Osteoblast (primary cell): ENCODE measurements at regions not wholly inside any gene's neighbourhood (a gene's known extent, or its start where the extent isn't known, plus 50 kb on each side); places are given as distances from the start of the nearest gene placed in this dataset.

ENCODE experiments used
- DNase-seq: peaks from one replicate; pipeline ENCODE4 v3.0.0; 2011; ENCODE audit warnings: low spot score, mixed read lengths; ENCODE audit not compliant: insufficient read length; ENCODE audit errors: missing footprints
- H2AFZ ChIP-seq: 2 replicates; pipeline ENCODE4 v1.6.0; 2011; ENCODE audit warnings: mild to moderate bottlenecking, low read length
- H3K27ac ChIP-seq: 2 replicates; pipeline ENCODE4 v1.5.1; 2011; ENCODE audit warnings: mild to moderate bottlenecking, low read depth, low read length, moderate library complexity
- H3K27me3 ChIP-seq: 2 replicates; pipeline ENCODE4 v1.6.0; 2012; ENCODE audit warnings: mild to moderate bottlenecking, control low read depth, inconsistent platforms, low read length, moderate library complexity; ENCODE audit not compliant: insufficient read depth
- H3K36me3 ChIP-seq: 2 replicates; pipeline ENCODE4 v1.5.1; 2011; ENCODE audit warnings: mild to moderate bottlenecking, low read length, control low read depth, moderate library complexity; ENCODE audit not compliant: insufficient read depth
- H3K4me1 ChIP-seq: 2 replicates; pipeline ENCODE4 v1.5.1; 2011; ENCODE audit warnings: mild to moderate bottlenecking, low read length, control low read depth, moderate library complexity; ENCODE audit not compliant: insufficient read depth
- H3K4me2 ChIP-seq: 2 replicates; pipeline ENCODE4 v1.6.0; 2011; ENCODE audit warnings: mild to moderate bottlenecking, low read length; ENCODE audit not compliant: insufficient read depth
- H3K4me3 ChIP-seq: fragments of 200-600 bp; sonication (generic); 3 replicates; pipeline ENCODE4 v1.5.1; 2012; ENCODE audit warnings: mild to moderate bottlenecking, low read length, inconsistent platforms; ENCODE audit not compliant: insufficient read depth
- H3K79me2 ChIP-seq: 2 replicates; pipeline ENCODE4 v1.6.0; 2012; ENCODE audit warnings: mild to moderate bottlenecking, low read length, control low read depth, inconsistent platforms; ENCODE audit not compliant: insufficient read depth
- H3K9me3 ChIP-seq: 2 replicates; pipeline ENCODE4 v1.5.1; 2011; ENCODE audit warnings: low read depth, low read length, control low read depth
- H4K20me1 ChIP-seq: 2 replicates; pipeline ENCODE4 v1.6.0; 2012; ENCODE audit warnings: mild to moderate bottlenecking, low read length, control low read depth; ENCODE audit not compliant: insufficient read depth
- CTCF ChIP-seq: IDR thresholded peaks from 2 replicates; pipeline ENCODE4 v1.5.1; 2011; ENCODE audit warnings: mild to moderate bottlenecking, low read depth, low read length, moderate library complexity; ENCODE audit errors: extremely low read depth

- Histone ChIP-seq H3K79me2 (no peaks in the 10 kb centered on the region), H2AFZ (no peak overlapping the region), H3K9me3 (no peaks in the 10 kb centered on the region), H3K4me2 (no peak overlapping the region), H3K27me3 (peaks cover 4% of the 10 kb centered on the region), H3K27ac (no peak overlapping the region), H3K4me1 (no peaks in the 10 kb centered on the region), H3K36me3 (no peaks in the 10 kb centered on the region), H4K20me1 (no peaks in the 10 kb centered on the region), H3K4me3 (no peak overlapping the region)
- DNase-seq = peak; percentile 9
- no peak for TF ChIP-seq CTCF
These were observed 344.9 kb downstream of the EFNA5 start for GRCh38 chr5:107325866-107326265.

GRCh38 chr5:107324809-107325208, 345.9 kb downstream of the EFNA5 start:
- no peaks in the 10 kb centered on the region for H3K4me1 ChIP-seq
- no peaks in the 10 kb centered on the region for H3K36me3 ChIP-seq
- H2AFZ ChIP-seq = no peak overlapping the region
- DNase-seq = no peak
- H3K27ac ChIP-seq = no peak overlapping the region
- H3K4me2 ChIP-seq = no peak overlapping the region
- H3K4me3 ChIP-seq = no peak overlapping the region
- peaks cover 4% of the 10 kb centered on the region for H3K27me3 ChIP-seq
- H4K20me1 ChIP-seq = no peaks in the 10 kb centered on the region
- H3K9me3 ChIP-seq = no peaks in the 10 kb centered on the region
- no peak for TF ChIP-seq CTCF
- H3K79me2 ChIP-seq = no peaks in the 10 kb centered on the region

DNA sequence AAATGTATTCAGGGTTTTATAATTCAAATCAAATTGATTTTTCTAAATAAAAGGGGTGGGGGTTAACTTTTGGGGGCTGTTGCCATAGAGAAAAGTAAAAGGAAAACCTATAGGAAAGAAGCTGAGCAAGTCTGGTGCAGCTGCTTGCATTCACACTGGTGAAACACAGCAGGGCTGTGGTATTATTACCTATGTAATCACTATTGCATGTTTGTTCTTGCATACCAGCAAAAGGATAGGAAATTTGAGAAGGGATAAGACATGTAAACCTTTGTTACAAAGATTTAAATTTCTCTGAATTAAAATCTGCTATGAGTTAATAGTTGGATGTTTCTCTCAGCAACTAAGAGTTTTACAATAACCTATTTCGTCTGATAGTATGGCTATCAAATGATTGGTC, 346.7 kb downstream of the EFNA5 start:
- H3K4me3 ChIP-seq = no peak overlapping the region
- H3K36me3 ChIP-seq = no peaks in the 10 kb centered on the region
- no peaks in the 10 kb centered on the region for H3K9me3 ChIP-seq
- H2AFZ ChIP-seq = no peak overlapping the region
- TF ChIP-seq CTCF = no peak
- H3K4me2 ChIP-seq = no peak overlapping the region
- no peak for DNase-seq
- no peaks in the 10 kb centered on the region for H3K79me2 ChIP-seq
- no peaks in the 10 kb centered on the region for H4K20me1 ChIP-seq
- H3K27me3 ChIP-seq = peaks cover 4% of the 10 kb centered on the region
- H3K4me1 ChIP-seq = no peaks in the 10 kb centered on the region
- H3K27ac ChIP-seq = no peak overlapping the region

DNA sequence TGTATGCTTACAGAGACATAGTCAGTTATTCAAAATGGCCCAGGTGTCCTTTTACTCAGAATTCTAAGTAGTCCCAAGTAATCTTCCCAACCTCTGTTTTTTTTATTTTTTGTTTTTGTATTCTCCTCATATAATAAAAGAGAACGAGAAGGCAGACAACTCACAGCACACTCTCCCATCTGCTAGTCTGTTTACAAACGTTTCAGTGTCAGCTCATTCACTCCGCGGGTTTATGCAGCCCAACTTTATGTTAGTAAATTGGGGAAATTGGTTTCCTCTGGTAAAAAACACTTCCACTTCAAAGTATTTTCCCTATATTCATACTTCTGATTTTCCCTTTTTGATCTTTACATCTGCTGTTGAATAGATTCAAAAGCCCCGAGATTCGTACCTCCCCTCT, 347.2 kb downstream of the EFNA5 start:
- no peak for TF ChIP-seq CTCF
- no peak overlapping the region for H3K27ac ChIP-seq
- H3K27me3 ChIP-seq = peaks cover 4% of the 10 kb centered on the region
- no peaks in the 10 kb centered on the region for H4K20me1 ChIP-seq
- H3K9me3 ChIP-seq = no peaks in the 10 kb centered on the region
- no peak for DNase-seq
- H2AFZ ChIP-seq = no peak overlapping the region
- no peaks in the 10 kb centered on the region for H3K36me3 ChIP-seq
- no peak overlapping the region for H3K4me3 ChIP-seq
- no peaks in the 10 kb centered on the region for H3K4me1 ChIP-seq
- no peak overlapping the region for H3K4me2 ChIP-seq
- no peaks in the 10 kb centered on the region for H3K79me2 ChIP-seq
